ENCODE measurements at regions not wholly inside any gene's neighbourhood (a gene's known extent, or its start where the extent isn't known, plus 50 kb on each side); places are given as distances from the start of the nearest gene placed in this dataset.

GRCh38 chr3:28917895-28918475 is 362.9 kb upstream of the RBMS3 start:
- Mint-ChIP-seq H3K27me3 (peaks cover 2% of the 10 kb centered on the region), H3K9me3 (no peaks in the 10 kb centered on the region), H3K36me3 (ENCODE audit: low read depth) (no peaks in the 10 kb centered on the region), H3K4me1 (ENCODE audit: low read depth) (no peaks in the 10 kb centered on the region), H3K4me3 (no peak overlapping the region), H3K27ac (no peak overlapping the region)
- intact Hi-C loops (cut with micrococcal nuclease): no loop called here

GRCh38 chr3:28922376-28922775 is 358.5 kb upstream of the RBMS3 start:
- intact Hi-C loops (cut with micrococcal nuclease): no loop called here
- Mint-ChIP-seq H3K4me3 (no peak overlapping the region), H3K27ac (no peak overlapping the region), H3K9me3 (no peaks in the 10 kb centered on the region), H3K36me3 (ENCODE audit: low read depth) (no peaks in the 10 kb centered on the region), H3K27me3 (no peaks in the 10 kb centered on the region), H3K4me1 (ENCODE audit: low read depth) (no peaks in the 10 kb centered on the region)

- Mint-ChIP-seq H3K27ac (no peak overlapping the region), H3K4me3 (no peak overlapping the region), H3K36me3 (ENCODE audit: low read depth) (no peaks in the 10 kb centered on the region), H3K27me3 (no peaks in the 10 kb centered on the region), H3K9me3 (no peaks in the 10 kb centered on the region), H3K4me1 (ENCODE audit: low read depth) (no peaks in the 10 kb centered on the region)
- intact Hi-C loops (cut with micrococcal nuclease): no loop called here
Measured at GRCh38 chr3:28923994-28924393, 356.9 kb upstream of the RBMS3 start.

GRCh38 chr3:28924744-28925360 is 356.0 kb upstream of the RBMS3 start:
- Mint-ChIP-seq H3K36me3 (ENCODE audit: low read depth) (no peaks in the 10 kb centered on the region), H3K27ac (no peak overlapping the region), H3K27me3 (no peaks in the 10 kb centered on the region), H3K4me3 (no peak overlapping the region), H3K4me1 (ENCODE audit: low read depth) (no peaks in the 10 kb centered on the region), H3K9me3 (no peaks in the 10 kb centered on the region)
- intact Hi-C loops (cut with micrococcal nuclease): no loop called here

GRCh38 chr3:28933337-28933736 is 347.5 kb upstream of the RBMS3 start:
- no peak overlapping the region for H3K4me3 Mint-ChIP-seq
- intact Hi-C loops (cut with micrococcal nuclease): no loop called here
- no peaks in the 10 kb centered on the region for H3K36me3 Mint-ChIP-seq (ENCODE audit: low read depth)
- no peaks in the 10 kb centered on the region for H3K9me3 Mint-ChIP-seq
- no peaks in the 10 kb centered on the region for H3K4me1 Mint-ChIP-seq (ENCODE audit: low read depth)
- no peak overlapping the region for H3K27ac Mint-ChIP-seq
- peaks cover 2% of the 10 kb centered on the region for H3K27me3 Mint-ChIP-seq

- H3K27me3 Mint-ChIP-seq: peaks cover 2% of the 10 kb centered on the region
- no peaks in the 10 kb centered on the region for H3K4me1 Mint-ChIP-seq (ENCODE audit: low read depth)
- no peaks in the 10 kb centered on the region for H3K9me3 Mint-ChIP-seq
- no peaks in the 10 kb centered on the region for H3K36me3 Mint-ChIP-seq (ENCODE audit: low read depth)
- H3K27ac Mint-ChIP-seq: no peak overlapping the region
- intact Hi-C loops (cut with micrococcal nuclease): no loop called here
- no peak overlapping the region for H3K4me3 Mint-ChIP-seq
Measured at GRCh38 chr3:28934126-28934813, 346.6 kb upstream of the RBMS3 start.

- H3K4me1 Mint-ChIP-seq (ENCODE audit: low read depth): peaks cover 4% of the 10 kb centered on the region
- no peaks in the 10 kb centered on the region for H3K9me3 Mint-ChIP-seq
- no peaks in the 10 kb centered on the region for H3K36me3 Mint-ChIP-seq (ENCODE audit: low read depth)
- no peak overlapping the region for H3K27ac Mint-ChIP-seq
- H3K27me3 Mint-ChIP-seq: peaks cover 2% of the 10 kb centered on the region
- intact Hi-C loops (cut with micrococcal nuclease): no loop called here
- no peak overlapping the region for H3K4me3 Mint-ChIP-seq
Measured at GRCh38 chr3:28935146-28935545, 345.7 kb upstream of the RBMS3 start.

- H3K9me3 Mint-ChIP-seq: no peaks in the 10 kb centered on the region
- intact Hi-C loops (cut with micrococcal nuclease): no loop called here
- no peak overlapping the region for H3K4me3 Mint-ChIP-seq
- H3K4me1 Mint-ChIP-seq (ENCODE audit: low read depth): peaks cover 13% of the 10 kb centered on the region
- H3K27me3 Mint-ChIP-seq: peaks cover 2% of the 10 kb centered on the region
- H3K27ac Mint-ChIP-seq: no peak overlapping the region
- no peaks in the 10 kb centered on the region for H3K36me3 Mint-ChIP-seq (ENCODE audit: low read depth)
Measured at GRCh38 chr3:28936154-28936553, 344.7 kb upstream of the RBMS3 start.

- peaks cover 13% of the 10 kb centered on the region for H3K4me1 Mint-ChIP-seq (ENCODE audit: low read depth)
- H3K4me3 Mint-ChIP-seq: no peak overlapping the region
- H3K27ac Mint-ChIP-seq: peak overlapping the region; percentile 23
- no peaks in the 10 kb centered on the region for H3K36me3 Mint-ChIP-seq (ENCODE audit: low read depth)
- no peaks in the 10 kb centered on the region for H3K9me3 Mint-ChIP-seq
- intact Hi-C loops (cut with micrococcal nuclease): no loop called here
- H3K27me3 Mint-ChIP-seq: no peaks in the 10 kb centered on the region
Measured at GRCh38 chr3:28940530-28940929, 340.3 kb upstream of the RBMS3 start.

GRCh38 chr3:28940994-28941393 is 339.9 kb upstream of the RBMS3 start:
- intact Hi-C loops (cut with micrococcal nuclease): no loop called here
- Mint-ChIP-seq H3K36me3 (ENCODE audit: low read depth) (no peaks in the 10 kb centered on the region), H3K9me3 (no peaks in the 10 kb centered on the region), H3K4me3 (no peak overlapping the region), H3K4me1 (ENCODE audit: low read depth) (peaks cover 13% of the 10 kb centered on the region), H3K27me3 (no peaks in the 10 kb centered on the region), H3K27ac (peak overlapping the region; percentile 23)

GRCh38 chr3:28947061-28947460 is 333.8 kb upstream of the RBMS3 start:
- Mint-ChIP-seq H3K27me3 (no peaks in the 10 kb centered on the region), H3K4me3 (no peak overlapping the region), H3K27ac (no peak overlapping the region), H3K4me1 (ENCODE audit: low read depth) (no peaks in the 10 kb centered on the region), H3K36me3 (ENCODE audit: low read depth) (no peaks in the 10 kb centered on the region), H3K9me3 (no peaks in the 10 kb centered on the region)
- intact Hi-C loops (cut with micrococcal nuclease): no loop called here

GRCh38 chr3:28947751-28948150 is 333.1 kb upstream of the RBMS3 start:
- Mint-ChIP-seq H3K27me3 (no peaks in the 10 kb centered on the region), H3K36me3 (ENCODE audit: low read depth) (no peaks in the 10 kb centered on the region)

GRCh38 chr3:28948685-28949084 is 332.2 kb upstream of the RBMS3 start:
- H3K4me3 Mint-ChIP-seq: no peak overlapping the region
- no peak overlapping the region for H3K27ac Mint-ChIP-seq
- intact Hi-C loops (cut with micrococcal nuclease): no loop called here
- peaks cover 8% of the 10 kb centered on the region for H3K4me1 Mint-ChIP-seq (ENCODE audit: low read depth)
- H3K27me3 Mint-ChIP-seq: no peaks in the 10 kb centered on the region
- no peaks in the 10 kb centered on the region for H3K36me3 Mint-ChIP-seq (ENCODE audit: low read depth)
- no peaks in the 10 kb centered on the region for H3K9me3 Mint-ChIP-seq

More at GRCh38 chr3:28947751-28948150, 333.1 kb upstream of the RBMS3 start:
- peaks cover 6% of the 10 kb centered on the region for H3K4me1 Mint-ChIP-seq (ENCODE audit: low read depth)
- intact Hi-C loops (cut with micrococcal nuclease): no loop called here
- no peaks in the 10 kb centered on the region for H3K9me3 Mint-ChIP-seq
- no peak overlapping the region for H3K27ac Mint-ChIP-seq
- H3K4me3 Mint-ChIP-seq: no peak overlapping the region

- no peaks in the 10 kb centered on the region for H3K36me3 Mint-ChIP-seq (ENCODE audit: low read depth)
- no peak overlapping the region for H3K27ac Mint-ChIP-seq
- intact Hi-C loops (cut with micrococcal nuclease): no loop called here
- H3K4me3 Mint-ChIP-seq: no peak overlapping the region
- H3K4me1 Mint-ChIP-seq (ENCODE audit: low read depth): peaks cover 8% of the 10 kb centered on the region
- H3K9me3 Mint-ChIP-seq: no peaks in the 10 kb centered on the region
- H3K27me3 Mint-ChIP-seq: no peaks in the 10 kb centered on the region
Measured at GRCh38 chr3:28949580-28949979, 331.3 kb upstream of the RBMS3 start.

Data from dendritic cell treated with granulocyte-macrophage colony-stimulating factor and Interleukin-4, amounts not matched to agents 40 ng/mL and 50 ng/mL, for 4 days (primary cell).